ENCODE measurements at regions not wholly inside any gene's neighbourhood (a gene's known extent, or its start where the extent isn't known, plus 50 kb on each side); places are given as distances from the start of the nearest gene placed in this dataset.

DNA sequence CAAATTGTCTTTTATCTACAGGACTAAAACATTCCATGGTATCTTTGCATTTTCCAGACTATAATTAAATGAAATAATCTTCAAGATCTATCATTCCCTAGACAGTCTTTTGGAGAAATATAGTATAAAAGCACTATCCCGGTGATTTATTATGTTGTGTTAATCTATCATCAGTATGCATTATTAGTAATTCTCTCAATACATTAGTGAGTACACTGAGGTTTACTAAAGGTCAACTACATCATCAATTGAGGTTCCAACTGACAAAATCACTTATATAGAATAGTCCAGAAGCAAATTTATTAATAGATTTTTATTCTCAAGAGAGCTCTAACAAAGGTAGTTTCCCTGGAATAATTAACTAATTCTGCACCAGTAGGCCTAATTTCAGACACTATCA lies 169.6 kb downstream of the KCNA4 start:
- no peak for DNase-seq (ENCODE audit: low read depth)
- Histone ChIP-seq H3K9me3 (ENCODE audit: control insufficient read depth, low read length) (peaks cover 4% of the 10 kb centered on the region), H3K4me3 (ENCODE audit: low read length) (no peak overlapping the region), H3K4me1 (ENCODE audit: control insufficient read depth, insufficient read depth, low read length) (no peaks in the 10 kb centered on the region), H3K27me3 (replicated peaks; ENCODE audit: control insufficient read depth, insufficient read depth, low read length) (no peaks in the 10 kb centered on the region), H3K36me3 (ENCODE audit: control insufficient read depth, insufficient read depth, low read length, severe bottlenecking) (no peaks in the 10 kb centered on the region), H3K9ac (ENCODE audit: low read length) (no peak overlapping the region)

DNA sequence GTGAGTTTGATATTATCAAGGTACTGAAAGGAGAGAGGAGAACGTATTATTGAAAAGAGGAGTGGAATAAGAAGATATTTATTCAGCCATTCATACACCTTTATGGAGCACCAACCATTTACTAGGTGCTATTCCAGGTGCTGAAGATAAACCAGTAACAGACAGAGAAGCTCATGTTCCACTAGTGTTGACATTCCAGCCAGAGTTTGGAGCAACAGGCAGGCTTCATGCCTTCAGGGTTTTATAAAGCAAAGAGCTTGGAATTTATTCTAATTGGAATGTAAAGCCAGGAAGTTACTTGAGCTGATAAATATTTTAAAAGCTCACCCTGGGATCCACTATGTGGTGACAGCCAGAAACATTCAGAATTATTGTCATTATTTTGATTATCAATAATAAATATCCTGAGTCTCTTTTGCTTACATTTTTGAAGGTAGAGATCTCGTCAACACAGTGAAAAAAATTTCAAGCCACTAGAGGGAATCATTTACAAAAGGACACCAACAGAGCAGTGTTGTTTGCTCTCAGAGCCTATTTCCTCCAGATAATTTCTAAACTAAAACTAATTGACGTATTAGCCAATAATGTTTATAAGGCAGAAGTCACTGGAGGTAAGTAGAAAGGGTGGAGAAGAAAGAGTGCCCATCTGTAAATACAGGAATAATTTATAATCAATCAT lies 172.0 kb downstream of the KCNA4 start:
- H3K27me3 ChIP-seq (replicated peaks; ENCODE audit: control insufficient read depth, insufficient read depth, low read length): no peaks in the 10 kb centered on the region
- H3K36me3 ChIP-seq (ENCODE audit: control insufficient read depth, insufficient read depth, low read length, severe bottlenecking): no peaks in the 10 kb centered on the region
- no peak overlapping the region for H3K4me3 ChIP-seq (ENCODE audit: low read length)
- H3K9ac ChIP-seq (ENCODE audit: low read length): no peak overlapping the region
- peaks cover 4% of the 10 kb centered on the region for H3K9me3 ChIP-seq (ENCODE audit: control insufficient read depth, low read length)
- DNase-seq (ENCODE audit: low read depth): no peak
- no peaks in the 10 kb centered on the region for H3K4me1 ChIP-seq (ENCODE audit: control insufficient read depth, insufficient read depth, low read length)

DNA sequence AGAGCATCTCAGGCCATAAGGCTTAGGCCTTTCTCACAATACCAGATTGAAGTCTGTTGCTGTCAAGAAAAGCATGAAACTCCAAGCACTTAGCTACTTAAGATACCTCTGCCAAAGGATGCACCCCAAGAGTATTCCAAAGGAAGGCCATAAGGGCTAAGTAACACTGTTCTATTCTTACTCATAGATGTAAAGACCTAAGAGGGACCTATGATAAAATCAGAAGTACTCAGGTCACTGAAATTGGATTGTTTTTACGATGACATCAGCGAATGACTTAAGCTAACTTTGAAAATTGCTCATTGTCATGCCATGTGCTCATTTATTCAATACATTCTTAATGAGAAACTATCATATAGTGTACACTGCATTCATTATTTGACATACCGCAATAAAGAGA lies 172.8 kb downstream of the KCNA4 start:
- no peaks in the 10 kb centered on the region for H3K27me3 ChIP-seq (replicated peaks; ENCODE audit: control insufficient read depth, insufficient read depth, low read length)
- peaks cover 4% of the 10 kb centered on the region for H3K9me3 ChIP-seq (ENCODE audit: control insufficient read depth, low read length)
- no peak for DNase-seq (ENCODE audit: low read depth)
- H3K4me3 ChIP-seq (ENCODE audit: low read length): no peak overlapping the region
- H3K4me1 ChIP-seq (ENCODE audit: control insufficient read depth, insufficient read depth, low read length): no peaks in the 10 kb centered on the region
- no peak overlapping the region for H3K9ac ChIP-seq (ENCODE audit: low read length)
- no peaks in the 10 kb centered on the region for H3K36me3 ChIP-seq (ENCODE audit: control insufficient read depth, insufficient read depth, low read length, severe bottlenecking)

DNA sequence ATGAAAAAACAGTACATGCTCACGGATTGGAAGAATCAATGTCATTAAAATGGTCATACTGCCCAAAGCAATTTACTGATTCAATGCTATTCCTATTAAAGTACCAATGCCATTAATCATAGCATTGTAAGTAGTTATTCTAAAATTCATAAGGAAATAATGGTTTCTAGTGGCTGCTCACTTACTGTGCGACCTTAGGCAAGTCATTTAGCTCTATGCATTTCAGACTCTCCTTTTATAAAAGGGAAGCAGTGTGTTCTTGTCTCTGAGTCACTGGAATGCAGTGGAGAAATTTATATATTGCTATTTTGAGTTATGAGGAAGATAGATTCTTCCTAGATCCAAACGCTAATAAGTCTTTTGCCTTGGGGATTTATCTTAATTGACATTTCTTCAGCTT lies 174.8 kb downstream of the KCNA4 start:
- DNase-seq (ENCODE audit: low read depth): no peak
- no peak overlapping the region for H3K9ac ChIP-seq (ENCODE audit: low read length)
- H3K4me1 ChIP-seq (ENCODE audit: control insufficient read depth, insufficient read depth, low read length): no peaks in the 10 kb centered on the region
- H3K9me3 ChIP-seq (ENCODE audit: control insufficient read depth, low read length): no peaks in the 10 kb centered on the region
- H3K36me3 ChIP-seq (ENCODE audit: control insufficient read depth, insufficient read depth, low read length, severe bottlenecking): no peaks in the 10 kb centered on the region
- no peaks in the 10 kb centered on the region for H3K27me3 ChIP-seq (replicated peaks; ENCODE audit: control insufficient read depth, insufficient read depth, low read length)
- H3K4me3 ChIP-seq (ENCODE audit: low read length): no peak overlapping the region

DNA sequence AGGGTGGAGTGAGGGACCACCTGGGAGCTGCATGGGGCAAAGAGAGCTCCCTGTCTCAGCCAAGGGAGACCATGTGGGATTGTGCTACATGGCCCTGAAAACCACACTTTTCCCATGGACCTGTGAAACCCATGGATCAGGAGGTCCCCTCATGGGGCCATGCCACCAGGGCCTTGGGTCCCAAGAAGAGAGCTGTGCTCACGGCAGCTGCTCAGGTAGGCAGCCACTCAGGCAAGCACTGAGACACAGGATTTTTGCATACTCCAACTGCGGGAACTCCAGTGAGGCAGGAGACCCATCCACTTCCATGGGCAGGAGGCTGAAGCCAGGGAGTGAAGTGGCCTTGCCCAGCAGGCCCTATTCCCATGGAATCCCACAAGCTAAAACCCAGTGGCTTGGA lies 190.0 kb downstream of the KCNA4 start:
- DNase-seq (ENCODE audit: low read depth): no peak
- H3K4me1 ChIP-seq (ENCODE audit: control insufficient read depth, insufficient read depth, low read length): no peaks in the 10 kb centered on the region
- no peaks in the 10 kb centered on the region for H3K36me3 ChIP-seq (ENCODE audit: control insufficient read depth, insufficient read depth, low read length, severe bottlenecking)
- H3K4me3 ChIP-seq (ENCODE audit: low read length): no peak overlapping the region
- H3K9ac ChIP-seq (ENCODE audit: low read length): no peak overlapping the region
- no peaks in the 10 kb centered on the region for H3K27me3 ChIP-seq (replicated peaks; ENCODE audit: control insufficient read depth, insufficient read depth, low read length)
- no peaks in the 10 kb centered on the region for H3K9me3 ChIP-seq (ENCODE audit: control insufficient read depth, low read length)

DNA sequence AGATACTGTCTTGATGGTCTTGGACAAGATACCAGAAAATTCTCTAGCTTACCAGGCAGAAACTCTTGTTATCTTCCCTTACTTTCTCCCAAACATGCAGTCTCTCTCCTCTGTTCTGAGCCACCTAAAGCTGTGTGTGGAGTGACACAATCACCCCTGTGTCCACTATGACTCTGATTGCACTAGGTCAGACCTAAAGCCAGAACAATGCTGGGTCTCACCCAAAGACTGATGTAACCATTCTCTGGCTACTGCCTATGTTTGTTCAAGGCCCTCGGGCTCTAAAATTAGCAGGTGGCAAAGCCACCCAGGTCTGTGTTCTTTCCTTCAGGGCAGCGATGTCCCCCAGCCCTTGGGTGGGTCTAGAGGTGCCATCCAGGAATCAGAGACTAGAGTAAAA lies 200.5 kb downstream of the KCNA4 start:
- Histone ChIP-seq H3K4me1 (ENCODE audit: control insufficient read depth, insufficient read depth, low read length) (no peaks in the 10 kb centered on the region), H3K9ac (ENCODE audit: low read length) (no peak overlapping the region), H3K36me3 (ENCODE audit: control insufficient read depth, insufficient read depth, low read length, severe bottlenecking) (no peaks in the 10 kb centered on the region), H3K9me3 (ENCODE audit: control insufficient read depth, low read length) (peaks cover 18% of the 10 kb centered on the region), H3K4me3 (ENCODE audit: low read length) (no peak overlapping the region), H3K27me3 (replicated peaks; ENCODE audit: control insufficient read depth, insufficient read depth, low read length) (no peaks in the 10 kb centered on the region)
- DNase-seq (ENCODE audit: low read depth): no peak

DNA sequence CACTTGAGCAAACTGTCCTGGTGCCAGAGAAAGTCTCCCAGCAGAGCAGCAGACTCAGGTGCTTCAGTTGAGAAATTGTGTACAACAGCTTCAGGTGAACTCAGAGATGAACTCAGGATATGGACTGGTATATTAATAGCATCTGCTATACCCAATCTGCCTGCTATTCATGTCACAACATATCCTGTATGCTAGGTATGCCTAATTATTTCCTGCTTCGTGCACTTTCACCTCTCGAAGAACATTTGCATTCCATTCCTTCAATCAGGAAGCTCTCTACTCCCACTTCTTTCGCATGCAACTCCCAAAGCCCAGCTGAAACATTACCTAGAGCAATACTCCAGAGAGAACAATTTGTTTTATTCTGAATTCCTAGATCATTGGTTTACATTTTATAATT lies 207.7 kb downstream of the KCNA4 start:
- no peak overlapping the region for H3K4me3 ChIP-seq (ENCODE audit: low read length)
- H3K9me3 ChIP-seq (ENCODE audit: control insufficient read depth, low read length): peaks cover 7% of the 10 kb centered on the region
- no peak overlapping the region for H3K9ac ChIP-seq (ENCODE audit: low read length)
- no peaks in the 10 kb centered on the region for H3K27me3 ChIP-seq (replicated peaks; ENCODE audit: control insufficient read depth, insufficient read depth, low read length)
- H3K36me3 ChIP-seq (ENCODE audit: control insufficient read depth, insufficient read depth, low read length, severe bottlenecking): no peaks in the 10 kb centered on the region
- DNase-seq (ENCODE audit: low read depth): no peak
- H3K4me1 ChIP-seq (ENCODE audit: control insufficient read depth, insufficient read depth, low read length): no peaks in the 10 kb centered on the region

DNA sequence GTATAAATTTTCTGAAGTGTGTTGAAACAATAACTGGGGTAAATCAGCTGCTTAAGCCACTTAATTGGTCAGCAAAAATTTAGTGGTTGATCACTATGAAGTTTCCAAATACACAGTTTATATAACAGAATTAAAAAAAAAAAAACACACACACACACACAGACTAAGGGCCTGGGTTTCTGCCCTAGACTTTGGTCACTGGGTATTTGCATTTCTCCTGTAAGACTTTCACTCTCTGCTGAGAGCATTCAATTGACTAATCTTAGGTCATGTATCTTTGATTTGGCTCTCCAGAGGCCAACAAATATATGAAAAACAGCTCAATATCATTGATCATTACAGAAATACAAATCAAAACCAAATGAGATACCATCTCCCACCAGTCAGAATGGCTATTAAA lies 214.3 kb downstream of the KCNA4 start:
- Histone ChIP-seq H3K36me3 (ENCODE audit: control insufficient read depth, insufficient read depth, low read length, severe bottlenecking) (no peaks in the 10 kb centered on the region), H3K27me3 (replicated peaks; ENCODE audit: control insufficient read depth, insufficient read depth, low read length) (no peaks in the 10 kb centered on the region), H3K4me3 (ENCODE audit: low read length) (no peak overlapping the region), H3K9ac (ENCODE audit: low read length) (no peak overlapping the region), H3K9me3 (ENCODE audit: control insufficient read depth, low read length) (no peaks in the 10 kb centered on the region), H3K4me1 (ENCODE audit: control insufficient read depth, insufficient read depth, low read length) (no peaks in the 10 kb centered on the region)
- DNase-seq (ENCODE audit: low read depth): no peak

DNA sequence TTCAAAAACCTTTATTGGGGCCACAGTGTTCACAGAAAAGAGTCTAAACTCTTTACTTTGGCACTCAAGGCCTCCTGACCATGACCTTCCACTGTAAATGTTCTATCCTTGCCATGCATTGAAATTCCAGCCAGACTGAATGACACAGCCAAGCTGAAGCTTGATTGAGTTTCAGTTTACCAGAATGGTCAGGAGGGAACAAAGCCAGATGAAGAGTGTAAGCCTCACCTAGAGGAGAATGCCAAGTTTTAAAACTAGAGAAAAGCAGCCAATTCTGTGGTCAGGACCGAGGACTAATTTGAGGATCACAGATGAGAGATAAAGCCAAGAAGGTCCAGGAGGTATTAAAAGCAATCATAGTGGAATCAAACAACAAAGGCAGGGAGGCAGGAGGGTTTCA lies 215.3 kb downstream of the KCNA4 start:
- Histone ChIP-seq H3K4me1 (ENCODE audit: control insufficient read depth, insufficient read depth, low read length) (no peaks in the 10 kb centered on the region), H3K9ac (ENCODE audit: low read length) (no peak overlapping the region), H3K36me3 (ENCODE audit: control insufficient read depth, insufficient read depth, low read length, severe bottlenecking) (no peaks in the 10 kb centered on the region), H3K9me3 (ENCODE audit: control insufficient read depth, low read length) (no peaks in the 10 kb centered on the region), H3K4me3 (ENCODE audit: low read length) (no peak overlapping the region), H3K27me3 (replicated peaks; ENCODE audit: control insufficient read depth, insufficient read depth, low read length) (no peaks in the 10 kb centered on the region)
- no peak for DNase-seq (ENCODE audit: low read depth)

DNA sequence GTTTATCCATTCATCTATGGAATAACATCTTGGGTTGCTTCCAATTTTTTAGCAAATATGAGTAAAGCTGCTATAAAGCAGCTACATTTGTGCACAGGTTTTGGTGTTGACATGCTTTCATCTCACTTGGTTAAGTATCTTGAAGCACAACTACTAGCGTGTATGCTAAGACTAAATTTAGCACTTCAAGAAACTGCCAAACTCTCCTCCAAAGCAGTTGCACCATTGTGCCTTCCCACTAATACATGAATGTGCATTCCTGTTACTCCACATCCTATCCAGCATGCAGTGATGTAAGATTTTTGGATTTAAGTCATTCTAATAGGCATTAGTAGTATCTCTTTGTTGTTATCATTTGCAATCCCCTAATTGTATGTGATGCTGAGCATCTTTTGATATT lies 230.7 kb downstream of the KCNA4 start:
- Histone ChIP-seq H3K4me1 (ENCODE audit: control insufficient read depth, insufficient read depth, low read length) (no peaks in the 10 kb centered on the region), H3K9me3 (ENCODE audit: control insufficient read depth, low read length) (peaks cover 2% of the 10 kb centered on the region), H3K27me3 (replicated peaks; ENCODE audit: control insufficient read depth, insufficient read depth, low read length) (no peaks in the 10 kb centered on the region), H3K9ac (ENCODE audit: low read length) (no peak overlapping the region), H3K4me3 (ENCODE audit: low read length) (no peak overlapping the region), H3K36me3 (ENCODE audit: control insufficient read depth, insufficient read depth, low read length, severe bottlenecking) (no peaks in the 10 kb centered on the region)
- no peak for DNase-seq (ENCODE audit: low read depth)

DNA sequence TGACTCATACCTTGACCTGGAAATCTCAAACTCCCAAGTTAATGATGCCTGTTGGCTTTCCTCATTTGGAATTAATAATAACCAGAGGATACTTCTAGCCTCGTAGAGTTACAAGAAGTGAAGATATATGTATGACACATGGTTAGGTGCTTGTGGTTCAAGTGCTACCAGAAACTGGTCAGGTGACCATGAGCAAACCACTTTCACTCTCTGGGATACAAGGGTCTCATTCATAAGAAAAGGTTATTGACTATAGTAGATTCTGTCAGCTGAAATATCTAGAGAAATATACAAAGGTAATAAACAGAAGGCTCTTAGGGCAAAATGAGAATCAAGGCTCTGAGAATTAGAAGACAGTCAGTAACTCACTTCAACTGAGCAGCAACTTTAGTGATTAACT lies 233.3 kb downstream of the KCNA4 start:
- Histone ChIP-seq H3K27me3 (replicated peaks; ENCODE audit: control insufficient read depth, insufficient read depth, low read length) (no peaks in the 10 kb centered on the region), H3K4me3 (ENCODE audit: low read length) (no peak overlapping the region), H3K9me3 (ENCODE audit: control insufficient read depth, low read length) (no peaks in the 10 kb centered on the region), H3K9ac (ENCODE audit: low read length) (no peak overlapping the region), H3K36me3 (ENCODE audit: control insufficient read depth, insufficient read depth, low read length, severe bottlenecking) (no peaks in the 10 kb centered on the region), H3K4me1 (ENCODE audit: control insufficient read depth, insufficient read depth, low read length) (no peaks in the 10 kb centered on the region)
- no peak for DNase-seq (ENCODE audit: low read depth)

DNA sequence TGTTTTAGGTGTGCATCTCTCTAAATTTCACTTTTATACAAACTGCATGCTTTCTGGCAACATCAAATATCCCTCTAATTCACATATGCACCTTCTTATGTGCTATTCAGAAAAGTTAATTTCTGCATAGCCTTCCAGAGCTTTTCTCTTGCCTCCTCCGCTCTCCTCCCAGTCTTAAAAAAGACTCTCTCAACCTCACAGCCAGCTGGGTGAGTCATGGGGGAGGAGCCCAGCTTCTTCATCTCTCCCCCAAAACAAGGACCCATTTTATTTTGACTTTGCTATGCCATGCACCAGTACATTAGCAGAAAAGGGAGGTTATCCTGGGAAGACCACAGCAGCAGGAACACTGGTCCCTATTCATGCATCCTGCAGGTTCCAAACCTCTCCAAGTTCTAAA lies 234.4 kb downstream of the KCNA4 start:
- H3K9me3 ChIP-seq (ENCODE audit: control insufficient read depth, low read length): no peaks in the 10 kb centered on the region
- H3K27me3 ChIP-seq (replicated peaks; ENCODE audit: control insufficient read depth, insufficient read depth, low read length): no peaks in the 10 kb centered on the region
- H3K4me1 ChIP-seq (ENCODE audit: control insufficient read depth, insufficient read depth, low read length): no peaks in the 10 kb centered on the region
- no peaks in the 10 kb centered on the region for H3K36me3 ChIP-seq (ENCODE audit: control insufficient read depth, insufficient read depth, low read length, severe bottlenecking)
- H3K4me3 ChIP-seq (ENCODE audit: low read length): no peak overlapping the region
- H3K9ac ChIP-seq (ENCODE audit: low read length): no peak overlapping the region
- DNase-seq (ENCODE audit: low read depth): no peak
